MM.1S (cell line): ENCODE measurements at regions not wholly inside any gene's neighbourhood (a gene's known extent, or its start where the extent isn't known, plus 50 kb on each side); places are given as distances from the start of the nearest gene placed in this dataset.
"Not testable (repeated sequence)": the region's sequence is repeated elsewhere in the genome, so short reads cannot be mapped to it uniquely, and the experiment has no call there.

Experiments used
- EZH2 ChIP-seq: fragments of 300-600 bp; sonication (generic); optimal IDR thresholded peaks from 2 replicates; pipeline ENCODE3; 2017; ENCODE audit warnings: low read depth, mild to moderate bottlenecking, antibody characterized with exemption, low read length, mixed read lengths
- TF ChIP-seq, protein P1 (sequence below): fragments of 300-600 bp; sonication (generic); IDR thresholded peaks from 2 replicates; pipeline ENCODE4 v1.5.1; 2016; ENCODE audit warnings: antibody characterized with exemption, low read length, mixed read lengths

DNA sequence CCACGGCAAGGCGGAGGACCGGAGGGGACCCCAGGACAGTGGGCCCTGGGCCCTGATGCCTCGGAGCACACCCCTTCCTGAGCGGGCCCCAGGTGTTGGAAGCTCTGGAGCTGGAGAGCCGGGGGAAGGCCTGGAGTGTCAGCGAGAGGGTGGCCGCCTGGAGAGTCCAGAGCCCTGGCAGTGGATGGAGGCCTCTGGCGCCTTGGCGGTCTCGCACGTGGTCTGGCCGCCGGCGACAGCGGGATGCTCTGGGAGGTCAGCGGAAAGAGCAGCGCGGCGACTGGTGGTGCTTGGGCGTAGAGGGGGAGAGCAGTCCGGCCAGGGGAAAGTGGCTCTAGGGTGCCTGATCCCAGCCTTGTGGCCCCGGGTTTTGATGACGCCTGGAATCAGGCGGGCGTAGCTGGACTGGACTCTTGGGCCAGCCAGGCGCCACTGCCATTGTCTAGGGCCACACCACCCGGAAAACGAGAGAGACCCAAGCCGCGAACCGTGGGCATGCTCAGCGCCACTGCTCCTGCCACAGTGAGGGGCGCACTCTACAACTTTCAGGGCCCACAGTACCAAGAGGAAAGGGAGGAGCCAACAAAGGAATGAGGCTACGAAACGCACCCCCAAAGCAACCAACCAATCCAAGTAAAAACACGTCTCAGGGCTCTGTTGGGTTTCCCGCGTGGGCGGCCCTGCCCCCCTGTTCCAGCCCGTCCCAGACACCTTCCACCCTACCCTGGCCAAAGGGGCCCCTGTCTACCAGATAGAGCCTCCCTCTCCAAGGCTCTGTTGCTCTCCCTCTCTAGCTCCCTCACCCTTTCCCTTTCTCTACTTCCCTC, 1381.2 kb upstream of the DEFB115 start:
- TF ChIP-seq EZH2, result not testable (repeated sequence)
- TF ChIP-seq, protein P1, sequence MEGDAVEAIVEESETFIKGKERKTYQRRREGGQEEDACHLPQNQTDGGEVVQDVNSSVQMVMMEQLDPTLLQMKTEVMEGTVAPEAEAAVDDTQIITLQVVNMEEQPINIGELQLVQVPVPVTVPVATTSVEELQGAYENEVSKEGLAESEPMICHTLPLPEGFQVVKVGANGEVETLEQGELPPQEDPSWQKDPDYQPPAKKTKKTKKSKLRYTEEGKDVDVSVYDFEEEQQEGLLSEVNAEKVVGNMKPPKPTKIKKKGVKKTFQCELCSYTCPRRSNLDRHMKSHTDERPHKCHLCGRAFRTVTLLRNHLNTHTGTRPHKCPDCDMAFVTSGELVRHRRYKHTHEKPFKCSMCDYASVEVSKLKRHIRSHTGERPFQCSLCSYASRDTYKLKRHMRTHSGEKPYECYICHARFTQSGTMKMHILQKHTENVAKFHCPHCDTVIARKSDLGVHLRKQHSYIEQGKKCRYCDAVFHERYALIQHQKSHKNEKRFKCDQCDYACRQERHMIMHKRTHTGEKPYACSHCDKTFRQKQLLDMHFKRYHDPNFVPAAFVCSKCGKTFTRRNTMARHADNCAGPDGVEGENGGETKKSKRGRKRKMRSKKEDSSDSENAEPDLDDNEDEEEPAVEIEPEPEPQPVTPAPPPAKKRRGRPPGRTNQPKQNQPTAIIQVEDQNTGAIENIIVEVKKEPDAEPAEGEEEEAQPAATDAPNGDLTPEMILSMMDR, result not testable (repeated sequence)
